ENCODE measurements at regions not wholly inside any gene's neighbourhood (a gene's known extent, or its start where the extent isn't known, plus 50 kb on each side); places are given as distances from the start of the nearest gene placed in this dataset.

DNA sequence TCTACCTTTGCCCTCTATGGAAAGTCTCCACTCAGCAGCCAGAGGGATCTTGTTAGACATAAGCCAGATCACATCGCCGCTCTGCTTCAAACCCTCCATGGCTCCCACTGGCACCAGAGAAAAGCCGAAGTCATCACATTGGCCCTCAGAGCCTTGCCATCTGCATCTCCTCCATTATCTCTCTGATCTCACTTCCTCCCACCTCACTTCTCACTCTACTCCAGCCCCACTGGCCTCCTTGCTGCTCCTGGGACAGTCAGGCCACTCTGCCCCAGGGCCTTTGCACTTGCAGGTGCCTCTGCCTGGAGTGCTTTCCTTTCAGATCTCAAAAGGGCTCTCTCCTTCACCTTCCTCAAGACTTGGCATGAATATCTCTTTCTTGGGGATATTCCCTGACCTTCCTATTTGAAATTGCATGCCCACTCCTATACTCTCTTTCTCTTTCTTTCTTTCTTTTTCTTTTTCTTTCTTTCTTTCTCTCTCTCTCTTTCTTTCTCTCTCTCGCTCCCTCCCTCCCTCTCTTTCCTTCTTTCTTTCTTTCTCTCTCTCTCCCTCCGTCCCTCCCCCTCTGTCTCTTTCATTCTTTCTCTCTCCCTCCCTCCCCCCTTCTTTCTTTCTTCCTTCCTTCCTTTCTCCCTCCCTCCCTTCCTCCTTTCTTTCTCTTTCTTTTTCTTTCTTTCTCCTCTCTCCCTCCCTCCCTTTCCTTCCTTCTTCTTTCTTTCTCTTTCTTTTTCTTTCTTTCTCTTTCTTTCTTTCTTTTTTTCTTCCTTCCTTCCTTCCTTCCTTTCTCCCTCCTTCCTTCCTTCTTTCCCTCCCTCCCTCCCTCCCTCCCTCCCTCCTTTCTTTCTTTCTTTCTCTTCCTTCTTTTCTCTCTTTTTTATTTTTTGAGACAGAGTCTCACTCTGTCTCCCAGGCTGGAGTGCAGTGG is 96.0 kb upstream of the CASZ1 start:
- no peaks in the 10 kb centered on the region for H3K36me3 ChIP-seq (ENCODE audit: control insufficient read depth, insufficient read depth, low read length)
- H3K4me3 ChIP-seq (ENCODE audit: low read length): no peak overlapping the region
- H3K27me3 ChIP-seq (ENCODE audit: control insufficient read depth, insufficient read depth, low read length): peaks cover 37% of the 10 kb centered on the region

GRCh38 chr1:10895621-10896020 is 99.2 kb upstream of the CASZ1 start:
- DNase-seq: no peak
- no peaks in the 10 kb centered on the region for H3K4me1 ChIP-seq (ENCODE audit: control insufficient read depth, insufficient read depth, low read length)
- H3K27me3 ChIP-seq (ENCODE audit: control insufficient read depth, insufficient read depth, low read length): peaks cover 18% of the 10 kb centered on the region
- 70% methylated on average over 5 of the region's 7 CpGs for WGBS (ENCODE audit: insufficient coverage)
- H3K9me3 ChIP-seq (replicated peaks; ENCODE audit: control insufficient read depth, low read depth, low read length): no peaks in the 10 kb centered on the region
- no peak overlapping the region for H3K27ac ChIP-seq (ENCODE audit: low read length)
- H3K4me3 ChIP-seq (ENCODE audit: low read length): no peak overlapping the region
- no peaks in the 10 kb centered on the region for H3K36me3 ChIP-seq (ENCODE audit: control insufficient read depth, insufficient read depth, low read length)

More for the DNA sequence above, 96.0 kb upstream of the CASZ1 start:
- Histone ChIP-seq H3K27ac (ENCODE audit: low read length) (no peak overlapping the region), H3K4me1 (ENCODE audit: control insufficient read depth, insufficient read depth, low read length) (peaks cover 14% of the 10 kb centered on the region), H3K9me3 (replicated peaks; ENCODE audit: control insufficient read depth, low read depth, low read length) (no peaks in the 10 kb centered on the region)
- 81% methylated on average over 5 of the region's 5 CpGs for WGBS (ENCODE audit: insufficient coverage)
- DNase-seq: no peak

- WGBS (ENCODE audit: insufficient coverage): 70% methylated on average over 2 of the region's 5 CpGs
Observed at GRCh38 chr1:10896673-10897072, 100.2 kb upstream of the CASZ1 start.

GRCh38 chr1:10897321-10897980 is 101.0 kb upstream of the CASZ1 start:
- Histone ChIP-seq H3K27me3 (ENCODE audit: control insufficient read depth, insufficient read depth, low read length) (peaks cover 10% of the 10 kb centered on the region), H3K4me1 (ENCODE audit: control insufficient read depth, insufficient read depth, low read length) (no peaks in the 10 kb centered on the region), H3K4me3 (ENCODE audit: low read length) (no peak overlapping the region), H3K27ac (ENCODE audit: low read length) (no peak overlapping the region), H3K36me3 (ENCODE audit: control insufficient read depth, insufficient read depth, low read length) (no peaks in the 10 kb centered on the region), H3K9me3 (replicated peaks; ENCODE audit: control insufficient read depth, low read depth, low read length) (no peaks in the 10 kb centered on the region)
- no peak for DNase-seq
- WGBS (ENCODE audit: insufficient coverage): 72% methylated on average over 7 of the region's 13 CpGs

More at GRCh38 chr1:10896673-10897072, 100.2 kb upstream of the CASZ1 start:
- Histone ChIP-seq H3K27ac (ENCODE audit: low read length) (no peak overlapping the region), H3K36me3 (ENCODE audit: control insufficient read depth, insufficient read depth, low read length) (no peaks in the 10 kb centered on the region), H3K4me3 (ENCODE audit: low read length) (no peak overlapping the region), H3K9me3 (replicated peaks; ENCODE audit: control insufficient read depth, low read depth, low read length) (no peaks in the 10 kb centered on the region), H3K4me1 (ENCODE audit: control insufficient read depth, insufficient read depth, low read length) (no peaks in the 10 kb centered on the region), H3K27me3 (ENCODE audit: control insufficient read depth, insufficient read depth, low read length) (peaks cover 10% of the 10 kb centered on the region)
- DNase-seq: no peak

- H3K27me3 ChIP-seq (ENCODE audit: control insufficient read depth, insufficient read depth, low read length): peaks cover 10% of the 10 kb centered on the region
- no peaks in the 10 kb centered on the region for H3K4me1 ChIP-seq (ENCODE audit: control insufficient read depth, insufficient read depth, low read length)
- no peak for DNase-seq
- WGBS (ENCODE audit: insufficient coverage): 17% methylated on average over 6 of the region's 17 CpGs
- H3K4me3 ChIP-seq (ENCODE audit: low read length): no peak overlapping the region
- H3K9me3 ChIP-seq (replicated peaks; ENCODE audit: control insufficient read depth, low read depth, low read length): no peaks in the 10 kb centered on the region
- H3K27ac ChIP-seq (ENCODE audit: low read length): no peak overlapping the region
- no peaks in the 10 kb centered on the region for H3K36me3 ChIP-seq (ENCODE audit: control insufficient read depth, insufficient read depth, low read length)
Observed at GRCh38 chr1:10897981-10898728, 101.7 kb upstream of the CASZ1 start.

- H3K4me1 ChIP-seq (ENCODE audit: control insufficient read depth, insufficient read depth, low read length): no peaks in the 10 kb centered on the region
- H3K4me3 ChIP-seq (ENCODE audit: low read length): no peak overlapping the region
- no peaks in the 10 kb centered on the region for H3K36me3 ChIP-seq (ENCODE audit: control insufficient read depth, insufficient read depth, low read length)
- no peak for DNase-seq
- no peak overlapping the region for H3K27ac ChIP-seq (ENCODE audit: low read length)
- 83% methylated on average over 7 of the region's 9 CpGs for WGBS (ENCODE audit: insufficient coverage)
- peaks cover 10% of the 10 kb centered on the region for H3K27me3 ChIP-seq (ENCODE audit: control insufficient read depth, insufficient read depth, low read length)
- H3K9me3 ChIP-seq (replicated peaks; ENCODE audit: control insufficient read depth, low read depth, low read length): no peaks in the 10 kb centered on the region
Observed at GRCh38 chr1:10898921-10899320, 102.5 kb upstream of the CASZ1 start.

- H3K9me3 ChIP-seq (replicated peaks; ENCODE audit: control insufficient read depth, low read depth, low read length): no peaks in the 10 kb centered on the region
- peaks cover 10% of the 10 kb centered on the region for H3K27me3 ChIP-seq (ENCODE audit: control insufficient read depth, insufficient read depth, low read length)
- WGBS (ENCODE audit: insufficient coverage): 61% methylated on average over 14 of the region's 18 CpGs
- DNase-seq: no peak
- no peaks in the 10 kb centered on the region for H3K36me3 ChIP-seq (ENCODE audit: control insufficient read depth, insufficient read depth, low read length)
- no peak overlapping the region for H3K27ac ChIP-seq (ENCODE audit: low read length)
- H3K4me1 ChIP-seq (ENCODE audit: control insufficient read depth, insufficient read depth, low read length): peaks cover 2% of the 10 kb centered on the region
- H3K4me3 ChIP-seq (ENCODE audit: low read length): no peak overlapping the region
Observed at GRCh38 chr1:10899490-10900250, 103.2 kb upstream of the CASZ1 start.

DNA sequence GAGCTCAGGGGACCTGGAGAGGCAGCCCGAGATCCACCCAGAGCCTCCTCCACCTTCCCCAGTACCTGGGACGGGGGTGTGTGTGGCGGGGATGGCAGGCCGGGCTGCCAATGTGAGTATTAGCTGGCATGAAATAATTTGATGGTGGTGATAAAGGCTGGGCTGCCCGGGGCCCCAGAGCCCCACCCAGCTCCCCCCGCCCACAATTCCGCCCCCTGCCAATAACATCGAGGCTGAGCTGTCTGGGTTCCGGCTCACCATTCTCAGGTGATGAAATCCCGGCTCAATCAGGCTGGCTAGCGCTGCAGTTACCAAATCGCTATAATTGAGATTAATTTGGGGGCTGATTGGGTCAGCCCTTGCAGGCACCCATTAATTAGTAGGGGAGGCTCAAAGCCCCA is 103.8 kb upstream of the CASZ1 start:
- Histone ChIP-seq H3K27ac (ENCODE audit: low read length) (no peak overlapping the region), H3K9me3 (replicated peaks; ENCODE audit: control insufficient read depth, low read depth, low read length) (no peaks in the 10 kb centered on the region), H3K36me3 (ENCODE audit: control insufficient read depth, insufficient read depth, low read length) (no peaks in the 10 kb centered on the region), H3K4me1 (ENCODE audit: control insufficient read depth, insufficient read depth, low read length) (peaks cover 2% of the 10 kb centered on the region), H3K4me3 (ENCODE audit: low read length) (no peak overlapping the region), H3K27me3 (ENCODE audit: control insufficient read depth, insufficient read depth, low read length) (peaks cover 10% of the 10 kb centered on the region)
- no peak for DNase-seq
- WGBS (ENCODE audit: insufficient coverage): no CpG with 5 or more reads among the region's 12 CpGs

GRCh38 chr1:10900691-10901090 is 104.2 kb upstream of the CASZ1 start:
- H3K27me3 ChIP-seq (ENCODE audit: control insufficient read depth, insufficient read depth, low read length): peaks cover 10% of the 10 kb centered on the region

More at GRCh38 chr1:10900691-10901090, 104.2 kb upstream of the CASZ1 start:
- no peak for DNase-seq
- Histone ChIP-seq H3K27ac (ENCODE audit: low read length) (no peak overlapping the region), H3K36me3 (ENCODE audit: control insufficient read depth, insufficient read depth, low read length) (no peaks in the 10 kb centered on the region), H3K4me1 (ENCODE audit: control insufficient read depth, insufficient read depth, low read length) (peaks cover 2% of the 10 kb centered on the region), H3K9me3 (replicated peaks; ENCODE audit: control insufficient read depth, low read depth, low read length) (no peaks in the 10 kb centered on the region), H3K4me3 (ENCODE audit: low read length) (no peak overlapping the region)
- WGBS (ENCODE audit: insufficient coverage): no CpG with 5 or more reads among the region's 6 CpGs

Data from muscle of leg (tissue), 3 donors.